Prostate gland (tissue), 2 donors: ENCODE measurements at regions not wholly inside any gene's neighbourhood (a gene's known extent, or its start where the extent isn't known, plus 50 kb on each side); places are given as distances from the start of the nearest gene placed in this dataset.

Experiments
- CTCF ChIP-seq, 4 experiments: fragments of 200-600 bp in 2 of 4; fragments of 450-650 bp in 2 of 4; sonication (generic) in 2 of 4; IDR thresholded peaks; 1 replicate in 3 of 4; 2 replicates in 1 of 4; pipeline ENCODE4 v1.5.1; 2016 to 2019; ENCODE audit warnings: antibody characterized with exemption in 4 of 4, mild to moderate bottlenecking in 2 of 4, moderate library complexity in 2 of 4
- POLR2A ChIP-seq: fragments of 450-650 bp; IDR thresholded peaks from one replicate; pipeline ENCODE4 v1.6.1; 2016; ENCODE audit warnings: antibody characterized with exemption, mild to moderate bottlenecking
- POLR2AphosphoS5 ChIP-seq: sonication (generic); formaldehyde crosslinking; IDR thresholded peaks from one replicate; pipeline ENCODE4 v1.6.1; 2017; ENCODE audit warnings: antibody characterized with exemption

GRCh38 chr3:146655333-146655996 is 50.3 kb upstream of the PLSCR5 start:
- TF ChIP-seq POLR2A = no peak
- TF ChIP-seq CTCF (IDR thresholded peaks at IDR 0.05) = no peak
- no peak for TF ChIP-seq POLR2AphosphoS5
